K562 (cell line): ENCODE measurements at regions not wholly inside any gene's neighbourhood (a gene's known extent, or its start where the extent isn't known, plus 50 kb on each side); places are given as distances from the start of the nearest gene placed in this dataset.

Source experiments
- ATAC-seq: fragments of 200-7000 bp; cut with Tn5 transposase; 3 replicates; pipeline ENCODE4 v1.9.1; 2020; ENCODE audit warnings: moderate library complexity
- BruUV-seq: library from RNA; stranded (reverse); fragments of 400-500 nt; replicated peaks from 2 replicates; lab custom pipeline; 2021; lab: Mats Ljungman, UMichigan
- CTCF ChIA-PET: fragments of 300-600 bp; formaldehyde crosslinking; extraction: SDS; loops from one replicate; lab custom pipeline; 2021; ENCODE audit warnings: low intra/inter-chr PET ratio; lab: Yijun Ruan, JAX
- POLR2A ChIA-PET: fragments of 300-600, 350-650 bp; sonication (Branson Sonifier 250); formaldehyde crosslinking; extraction: SDS; loops from one replicate; lab custom pipeline; 2021; ENCODE audit warnings: antibody characterized with exemption, inconsistent platforms; lab: Yijun Ruan, JAX
- DNase-seq, 4 experiments: peaks; one replicate each; pipeline versions ENCODE4 v3.0.0 to v3.0.0-alpha.2; 2011 to 2018; ENCODE audit warnings: low spot score in 3 of 4, mixed read lengths in 3 of 4; ENCODE audit errors: extremely low read depth in 1 of 4
- FAIRE-seq: peaks from 2 replicates; lab custom pipeline; 2011; peaks lifted over from hg19 to GRCh38; lab: Jason Lieb, UNC
- H2AFZ ChIP-seq: 2 replicates; pipeline ENCODE4 v1.6.0; 2011; ENCODE audit warnings: low read depth, low read length, control low read depth, inconsistent platforms
- H3K27ac ChIP-seq: fragments of 200-600 bp; 3 replicates; pipeline ENCODE4 v1.8.0; 2011; ENCODE audit warnings: low read depth, mild to moderate bottlenecking, control low read depth, inconsistent platforms, low read length, moderate library complexity, mixed read lengths; ENCODE audit errors: extremely low read depth
- H3K27me3 ChIP-seq, 2 experiments: fragments of 300-600 bp in 1 of 2; 2 replicates in 1 of 2; 3 replicates in 1 of 2; pipeline versions ENCODE4 v1.6.0 to v1.8.0; 2011; ENCODE audit warnings: inconsistent platforms in 2 of 2, low read length in 2 of 2, mild to moderate bottlenecking in 1 of 2, mixed read lengths in 1 of 2, moderate library complexity in 1 of 2; ENCODE audit not compliant: control insufficient read depth in 2 of 2, insufficient read depth in 2 of 2
- H3K36me3 ChIP-seq: fragments of 300-600 bp; 3 replicates; pipeline ENCODE4 v1.8.0; 2011; ENCODE audit warnings: mild to moderate bottlenecking, low read length, inconsistent platforms; ENCODE audit not compliant: control insufficient read depth, insufficient read depth
- H3K4me1 ChIP-seq, 2 experiments: fragments of 200-600 bp in 1 of 2; replicated peaks in 1 of 2; 2 replicates in 1 of 2; 3 replicates in 1 of 2; pipeline versions ENCODE4 v1.5.1 to v1.8.0; 2011; ENCODE audit warnings: inconsistent platforms in 2 of 2, low read length in 2 of 2, mild to moderate bottlenecking in 1 of 2, mixed read lengths in 1 of 2, moderate library complexity in 1 of 2; ENCODE audit not compliant: control insufficient read depth in 2 of 2, insufficient read depth in 2 of 2
- H3K4me2 ChIP-seq: 2 replicates; pipeline ENCODE4 v1.6.1; 2011; ENCODE audit warnings: low read length, control low read depth, inconsistent platforms, mixed read lengths; ENCODE audit not compliant: insufficient read depth
- H3K4me3 ChIP-seq: fragments of 200-600 bp; sonication (generic), shearing (Covaris generic); 2 replicates; pipeline ENCODE4 v1.5.1; 2016; ENCODE audit warnings: control low read depth, inconsistent platforms
- H3K79me2 ChIP-seq: fragments of 200-600 bp; 3 replicates; pipeline ENCODE4 v1.8.0; 2011; ENCODE audit warnings: low read length, inconsistent platforms; ENCODE audit not compliant: control insufficient read depth, insufficient read depth
- H3K9ac ChIP-seq, 2 experiments: 2 replicates each; pipeline versions ENCODE4 v1.6.0 to v1.6.1; 2011; ENCODE audit warnings: low read depth in 2 of 2, low read length in 2 of 2, control low read depth in 1 of 2, inconsistent platforms in 1 of 2, mild to moderate bottlenecking in 1 of 2, mixed read lengths in 1 of 2; ENCODE audit not compliant: insufficient read depth in 1 of 2
- H3K9me1 ChIP-seq: one replicate; pipeline ENCODE4 v1.6.0; 2011; ENCODE audit warnings: inconsistent platforms, mild to moderate bottlenecking, low read length, moderate library complexity; ENCODE audit not compliant: control insufficient read depth, insufficient read depth
- H3K9me3 ChIP-seq: replicated peaks from 2 replicates; pipeline ENCODE4 v1.5.1; 2011; ENCODE audit warnings: low read depth, low read length, inconsistent platforms; ENCODE audit not compliant: control insufficient read depth, insufficient read depth
- H4K20me1 ChIP-seq: replicated peaks from 2 replicates; pipeline ENCODE4 v1.6.1; 2011; ENCODE audit warnings: low read length, inconsistent platforms, mixed read lengths; ENCODE audit not compliant: control insufficient read depth, insufficient read depth
- EP400 ChIP-seq: fragments of 450-650 bp; IDR thresholded peaks from 2 replicates; pipeline ENCODE4 v1.6.1; 2017; ENCODE audit warnings: antibody characterized with exemption, mild to moderate bottlenecking, moderate library complexity
- GATA2 ChIP-seq: sonication (generic); formaldehyde crosslinking; IDR thresholded peaks from 2 replicates; pipeline ENCODE4 v1.4.0; 2020; ENCODE audit warnings: mild to moderate bottlenecking, missing genetic modification reagents
- GATAD2B ChIP-seq: fragments of 450-650 bp; IDR thresholded peaks from 2 replicates; pipeline ENCODE4 v1.6.1; 2017; ENCODE audit warnings: mild to moderate bottlenecking, borderline replicate concordance
- GTF2F1 ChIP-seq: IDR thresholded peaks from 2 replicates; pipeline ENCODE4 v1.6.1; 2011; ENCODE audit warnings: low read depth, low read length, improper control_type of control experiment
- PHB2 ChIP-seq: fragments of 450-650 bp; IDR thresholded peaks from 2 replicates; pipeline ENCODE4 v1.6.1; 2017; ENCODE audit warnings: low read depth
- SIN3A ChIP-seq, 2 experiments: fragments of 150-350 bp in 1 of 2; IDR thresholded peaks; 2 replicates each; pipeline ENCODE4 v1.6.1; 2011 to 2016; ENCODE audit warnings: borderline replicate concordance in 2 of 2, low read depth in 2 of 2, low read length in 2 of 2, mild to moderate bottlenecking in 2 of 2, moderate library complexity in 2 of 2; ENCODE audit not compliant: control insufficient read depth in 1 of 2
- SRSF7 ChIP-seq: fragments of 200-400 bp; formaldehyde crosslinking; optimal IDR thresholded peaks from 2 replicates; pipeline ENCODE3; 2017; ENCODE audit warnings: mild to moderate bottlenecking, low read depth, low read length
- TCF3 ChIP-seq: sonication (generic); formaldehyde crosslinking; IDR thresholded peaks from 2 replicates; pipeline ENCODE4 v1.4.0; 2020; ENCODE audit warnings: mild to moderate bottlenecking, missing genetic modification reagents
- TRIM24 ChIP-seq, 2 experiments: fragments of 450-650 bp; IDR thresholded peaks; 2 replicates each; pipeline ENCODE4 v1.6.1; 2016
- ZKSCAN3 ChIP-seq: fragments of 250-450 bp; sonication (Bioruptor Pico); IDR thresholded peaks from 2 replicates; pipeline ENCODE4 v1.4.0; 2020
- ZNF217 ChIP-seq: sonication (generic); formaldehyde crosslinking; IDR thresholded peaks from 2 replicates; pipeline ENCODE4 v1.8.0; 2022; ENCODE audit warnings: mild to moderate bottlenecking, missing genetic modification reagents
- ZNF24 ChIP-seq: fragments of 450-650 bp; IDR thresholded peaks from 2 replicates; pipeline ENCODE4 v1.6.1; 2016
- ZNF316 ChIP-seq: fragments of 450-650 bp; IDR thresholded peaks from 2 replicates; pipeline ENCODE4 v1.6.1; 2016
- ZNF354B ChIP-seq: fragments of 250-450 bp; sonication (Bioruptor Pico); IDR thresholded peaks from 2 replicates; pipeline ENCODE4 v1.4.0; 2020
- ZNF561 ChIP-seq: fragments of 450-650 bp; formaldehyde crosslinking; conservative IDR thresholded peaks from 2 replicates; pipeline ENCODE4 v1.4.0; 2020; ENCODE audit warnings: mild to moderate bottlenecking, moderate library complexity
- WGBS: fragments of 100-300 bp; shearing (Covaris generic); methylation state at CpG from one replicate; pipeline ENCODE4 v1.1.6; 2016; ENCODE audit warnings: low coverage, mixed read lengths; ENCODE audit not compliant: insufficient coverage; ENCODE audit errors: missing lambda C conversion rate; 5-methylcytosine and 5-hydroxymethylcytosine counted together
- in situ Hi-C: fragments of 300-500 bp; cut with MboI; formaldehyde crosslinking; loops from 4 replicates; pipeline ENCODE4 v1.15.0; 2018; ENCODE audit warnings: inconsistent platforms, mixed read lengths
- intact Hi-C: fragments of 100-400 bp; cut with micrococcal nuclease; formaldehyde crosslinking; loops from 2 replicates; pipeline ENCODE4 v1.14.2; 2022
- TF ChIP-seq, protein P1 (sequence below): fragments of 450-650 bp; IDR thresholded peaks from 2 replicates; pipeline ENCODE4 v1.6.1; 2014; ENCODE audit warnings: low read depth, mild to moderate bottlenecking, moderate library complexity, borderline replicate concordance
- TF ChIP-seq, protein P2 (sequence below): fragments of 150-350 bp; conservative IDR thresholded peaks from 2 replicates; pipeline ENCODE4 v1.6.1; 2014; ENCODE audit warnings: low read length
- TF ChIP-seq, protein P3 (sequence below): fragments of 250-450 bp; sonication (Bioruptor Pico); IDR thresholded peaks from 2 replicates; pipeline ENCODE4 v1.5.1; 2021; ENCODE audit warnings: mild to moderate bottlenecking

DNA sequence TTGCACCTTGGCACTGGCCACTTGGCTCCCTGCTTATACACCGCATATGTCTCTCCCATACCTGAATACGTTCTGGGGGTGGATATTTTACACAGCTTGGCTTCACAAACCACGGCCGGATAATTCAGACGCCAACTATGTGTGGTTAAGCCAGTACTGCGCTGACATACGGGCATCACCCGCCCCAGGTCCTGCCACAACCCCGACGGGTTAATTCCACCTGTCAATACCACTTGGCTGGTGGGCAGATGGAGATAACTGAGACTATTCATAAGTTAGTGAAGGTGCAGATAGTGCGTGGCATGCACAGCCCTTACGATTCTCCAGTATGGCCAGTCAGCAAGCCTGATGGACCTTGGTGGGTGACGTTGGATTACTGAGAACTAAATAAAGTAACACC lies 696.3 kb upstream of the AGA start:
- Histone ChIP-seq H3K4me3 (no peak overlapping the region), H3K9ac (no peak overlapping the region), H3K36me3 (no peaks in the 10 kb centered on the region), H3K9me3 (peaks cover 2% of the 10 kb centered on the region; the same call in 1 of the 2 replicates), H2AFZ (no peak overlapping the region), H4K20me1 (no peaks in the 10 kb centered on the region), H3K9me1 (no peaks in the 10 kb centered on the region), H3K27ac (no peak overlapping the region), H3K4me2 (no peak overlapping the region), H3K4me1 (no peaks in the 10 kb centered on the region; a peak in 1 of 5 replicates), H3K27me3 (no peaks in the 10 kb centered on the region), H3K79me2 (no peaks in the 10 kb centered on the region)
- intact Hi-C loops (no loop called here), in situ Hi-C loops (no loop called here)
- DNase-seq, result no peak
- no peak for ATAC-seq
- 4% methylated on average over 13 of the region's 13 CpGs for WGBS
- TF ChIP-seq TCF3 (CRISPR knock-in tag) (no peak), GATA2 (no peak), ZNF354B (CRISPR knock-in tag) (no peak), SRSF7 (no peak), PHB2 (no peak), TRIM24 (IDR thresholded peaks at IDR 0.05) (no peak), ZNF217 (CRISPR knock-in tag) (no peak), ZKSCAN3 (no peak), EP400 (no peak), ZNF316 (no peak), GTF2F1 (no peak), GATAD2B (no peak), ZNF561 (no peak), SIN3A (IDR thresholded peaks at IDR 0.05; ENCODE audit: borderline replicate concordance in 2 of 2, control insufficient read depth in 1 of 2, low read depth in 2 of 2, low read length in 2 of 2) (no peak), ZNF24 (no peak)
- TF ChIP-seq, protein P1, sequence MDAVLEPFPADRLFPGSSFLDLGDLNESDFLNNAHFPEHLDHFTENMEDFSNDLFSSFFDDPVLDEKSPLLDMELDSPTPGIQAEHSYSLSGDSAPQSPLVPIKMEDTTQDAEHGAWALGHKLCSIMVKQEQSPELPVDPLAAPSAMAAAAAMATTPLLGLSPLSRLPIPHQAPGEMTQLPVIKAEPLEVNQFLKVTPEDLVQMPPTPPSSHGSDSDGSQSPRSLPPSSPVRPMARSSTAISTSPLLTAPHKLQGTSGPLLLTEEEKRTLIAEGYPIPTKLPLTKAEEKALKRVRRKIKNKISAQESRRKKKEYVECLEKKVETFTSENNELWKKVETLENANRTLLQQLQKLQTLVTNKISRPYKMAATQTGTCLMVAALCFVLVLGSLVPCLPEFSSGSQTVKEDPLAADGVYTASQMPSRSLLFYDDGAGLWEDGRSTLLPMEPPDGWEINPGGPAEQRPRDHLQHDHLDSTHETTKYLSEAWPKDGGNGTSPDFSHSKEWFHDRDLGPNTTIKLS, result no peak
- TF ChIP-seq, protein P2, sequence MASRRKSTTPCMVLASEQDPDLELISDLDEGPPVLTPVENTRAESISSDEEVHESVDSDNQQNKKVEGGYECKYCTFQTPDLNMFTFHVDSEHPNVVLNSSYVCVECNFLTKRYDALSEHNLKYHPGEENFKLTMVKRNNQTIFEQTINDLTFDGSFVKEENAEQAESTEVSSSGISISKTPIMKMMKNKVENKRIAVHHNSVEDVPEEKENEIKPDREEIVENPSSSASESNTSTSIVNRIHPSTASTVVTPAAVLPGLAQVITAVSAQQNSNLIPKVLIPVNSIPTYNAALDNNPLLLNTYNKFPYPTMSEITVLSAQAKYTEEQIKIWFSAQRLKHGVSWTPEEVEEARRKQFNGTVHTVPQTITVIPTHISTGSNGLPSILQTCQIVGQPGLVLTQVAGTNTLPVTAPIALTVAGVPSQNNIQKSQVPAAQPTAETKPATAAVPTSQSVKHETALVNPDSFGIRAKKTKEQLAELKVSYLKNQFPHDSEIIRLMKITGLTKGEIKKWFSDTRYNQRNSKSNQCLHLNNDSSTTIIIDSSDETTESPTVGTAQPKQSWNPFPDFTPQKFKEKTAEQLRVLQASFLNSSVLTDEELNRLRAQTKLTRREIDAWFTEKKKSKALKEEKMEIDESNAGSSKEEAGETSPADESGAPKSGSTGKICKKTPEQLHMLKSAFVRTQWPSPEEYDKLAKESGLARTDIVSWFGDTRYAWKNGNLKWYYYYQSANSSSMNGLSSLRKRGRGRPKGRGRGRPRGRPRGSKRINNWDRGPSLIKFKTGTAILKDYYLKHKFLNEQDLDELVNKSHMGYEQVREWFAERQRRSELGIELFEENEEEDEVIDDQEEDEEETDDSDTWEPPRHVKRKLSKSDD, result no peak
- TF ChIP-seq, protein P3, sequence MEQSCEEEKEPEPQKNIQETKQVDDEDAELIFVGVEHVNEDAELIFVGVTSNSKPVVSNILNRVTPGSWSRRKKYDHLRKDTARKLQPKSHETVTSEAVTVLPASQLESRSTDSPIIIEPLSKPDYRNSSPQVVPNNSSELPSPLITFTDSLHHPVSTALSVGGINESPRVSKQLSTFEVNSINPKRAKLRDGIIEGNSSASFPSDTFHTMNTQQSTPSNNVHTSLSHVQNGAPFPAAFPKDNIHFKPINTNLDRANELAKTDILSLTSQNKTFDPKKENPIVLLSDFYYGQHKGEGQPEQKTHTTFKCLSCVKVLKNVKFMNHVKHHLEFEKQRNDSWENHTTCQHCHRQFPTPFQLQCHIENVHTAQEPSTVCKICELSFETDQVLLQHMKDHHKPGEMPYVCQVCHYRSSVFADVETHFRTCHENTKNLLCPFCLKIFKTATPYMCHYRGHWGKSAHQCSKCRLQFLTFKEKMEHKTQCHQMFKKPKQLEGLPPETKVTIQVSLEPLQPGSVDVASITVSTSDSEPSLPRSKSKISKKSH, result no peak
- ChIA-PET CTCF (no interaction called here), POLR2A (no interaction called here)
- no TSS peak for BruUV-seq
- no peak for FAIRE-seq
